PC-3 (cell line): ENCODE measurements at regions not wholly inside any gene's neighbourhood (a gene's known extent, or its start where the extent isn't known, plus 50 kb on each side); places are given as distances from the start of the nearest gene placed in this dataset.

ENCODE experiments used
- ATAC-seq: fragments of 200-7000 bp; cut with Tn5 transposase; 2 replicates; pipeline ENCODE4 v1.9.1; 2020; ENCODE audit warnings: mild to moderate bottlenecking, moderate library complexity
- BruUV-seq: library from RNA; stranded (reverse); fragments of 400-500 nt; replicated peaks from 2 replicates; lab custom pipeline; 2021; lab: Mats Ljungman, UMichigan
- CTCF ChIA-PET: fragments of 300-600 bp; sonication (Branson Sonifier 250); formaldehyde crosslinking; loops from one replicate; lab custom pipeline; 2022; ENCODE audit warnings: antibody characterized with exemption; lab: Charles Lee
- POLR2A ChIA-PET: fragments of 300-600 bp; sonication (Branson Sonifier 250); formaldehyde crosslinking; loops from one replicate; lab custom pipeline; 2022; ENCODE audit warnings: antibody characterized with exemption; ENCODE audit not compliant: unreplicated experiment; lab: Charles Lee
- DNase-seq: peaks from one replicate; pipeline ENCODE4 v3.0.0-alpha.2; 2015
- H2AFZ ChIP-seq: fragments of 300-600 bp; sonication (generic); 2 replicates; pipeline ENCODE4 v1.6.0; 2016; ENCODE audit warnings: antibody characterized with exemption, low read length
- H3F3A ChIP-seq: fragments of 300-600 bp; sonication (generic); one replicate; pipeline ENCODE4 v1.6.0; 2017; ENCODE audit warnings: antibody characterized with exemption, low read length, control low read depth, mild to moderate bottlenecking; ENCODE audit not compliant: unreplicated experiment
- H3K27ac ChIP-seq: fragments of 300-600 bp; sonication (generic); 2 replicates; pipeline ENCODE4 v1.5.1; 2016; ENCODE audit warnings: mild to moderate bottlenecking, low read length
- H3K27me3 ChIP-seq: fragments of 300-600 bp; sonication (generic); 2 replicates; pipeline ENCODE4 v1.6.1; 2016; ENCODE audit warnings: low read length, mixed read lengths
- H3K36me3 ChIP-seq: fragments of 300-600 bp; sonication (generic); 2 replicates; pipeline ENCODE4 v1.6.1; 2016; ENCODE audit warnings: low read depth, mixed run types, low read length, mixed read lengths
- H3K4me1 ChIP-seq: fragments of 300-600 bp; sonication (generic); 2 replicates; pipeline ENCODE4 v1.5.1; 2016; ENCODE audit warnings: low read length; ENCODE audit not compliant: insufficient read depth
- H3K4me2 ChIP-seq: fragments of 300-600 bp; sonication (generic); 2 replicates; pipeline ENCODE4 v1.6.0; 2016; ENCODE audit warnings: low read length
- H3K4me3 ChIP-seq: fragments of 300-600 bp; sonication (generic); 2 replicates; pipeline ENCODE4 v1.5.1; 2016; ENCODE audit warnings: mild to moderate bottlenecking, low read length, mixed read lengths
- H3K79me2 ChIP-seq: fragments of 300-600 bp; sonication (generic); 2 replicates; pipeline ENCODE4 v1.6.1; 2017; ENCODE audit warnings: low read length, mixed read lengths
- H3K9ac ChIP-seq: fragments of 300-600 bp; sonication (generic); 2 replicates; pipeline ENCODE4 v1.6.0; 2016; ENCODE audit warnings: mild to moderate bottlenecking, low read length
- H3K9me2 ChIP-seq: fragments of 300-600 bp; sonication (generic); replicated peaks from 2 replicates; pipeline ENCODE4 v1.6.1; 2016; ENCODE audit warnings: mixed run types, low read length, mixed read lengths
- H3K9me3 ChIP-seq: fragments of 300-600 bp; sonication (generic); 2 replicates; pipeline ENCODE4 v1.6.1; 2016; ENCODE audit warnings: low read length, mixed read lengths
- H4K20me1 ChIP-seq: fragments of 300-600 bp; sonication (generic); 2 replicates; pipeline ENCODE4 v1.6.1; 2016; ENCODE audit warnings: low read length, mixed read lengths
- CTCF ChIP-seq: fragments of 300-600 bp; sonication (generic); conservative IDR thresholded peaks from 2 replicates; pipeline ENCODE4 v1.5.1; 2017; ENCODE audit warnings: antibody characterized with exemption, low read depth, mild to moderate bottlenecking, low read length
- EZH2 ChIP-seq: fragments of 300-600 bp; sonication (generic); IDR thresholded peaks from one replicate; pipeline ENCODE4 v1.6.1; 2017; ENCODE audit warnings: antibody characterized with exemption, mild to moderate bottlenecking, low read length; ENCODE audit not compliant: unreplicated experiment
- EZH2phosphoT487 ChIP-seq: fragments of 300-600 bp; sonication (generic); IDR thresholded peaks from 2 replicates; pipeline ENCODE4 v1.6.1; 2018; ENCODE audit warnings: mild to moderate bottlenecking, antibody characterized with exemption, low read length, borderline replicate concordance
- intact Hi-C: fragments of 100-400 bp; cut with micrococcal nuclease; formaldehyde crosslinking; loops from 2 replicates; pipeline ENCODE4 v1.9.0; 2023

DNA sequence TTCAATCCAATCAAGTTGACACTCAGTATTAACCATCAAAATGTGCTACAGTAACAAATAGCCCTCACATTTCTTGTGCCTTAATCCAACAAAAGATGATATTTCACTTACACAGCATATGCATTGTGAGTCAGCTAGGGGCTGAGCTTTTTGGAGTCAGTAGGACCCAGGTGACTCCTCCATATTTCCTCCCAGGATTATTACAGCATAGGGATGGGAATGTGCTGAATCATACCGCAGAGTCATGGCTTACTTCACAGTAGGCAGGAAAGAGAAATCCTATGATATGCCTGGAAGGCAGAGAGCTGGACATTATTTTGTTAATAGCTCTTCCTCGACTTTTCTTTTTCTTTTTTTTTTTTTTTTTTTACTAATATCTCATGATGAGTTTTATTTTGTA lies 153.3 kb downstream of the TMEM182 start:
- no peaks in the 10 kb centered on the region for H3F3A ChIP-seq
- ATAC-seq (no peak), DNase-seq (peak; percentile 78)
- ChIA-PET POLR2A (interaction anchor here (0.6 kb wide), 1 partner anchor 28 kb away, joined by 5 read pairs; no protein-coding TSS in a partner anchor), CTCF (no interaction called here)
- no peak for TF ChIP-seq CTCF
- H3K9me2 ChIP-seq: no peaks in the 10 kb centered on the region
- no peak overlapping the region for H3K4me2 ChIP-seq
- H2AFZ ChIP-seq: no peak overlapping the region
- H3K27ac ChIP-seq: no peak overlapping the region
- BruUV-seq: no TSS peak
- intact Hi-C loops: no loop called here
- H3K36me3 ChIP-seq: no peaks in the 10 kb centered on the region
- H3K79me2 ChIP-seq: no peaks in the 10 kb centered on the region
- H3K9ac ChIP-seq: no peak overlapping the region
- no peaks in the 10 kb centered on the region for H3K4me1 ChIP-seq
- no peaks in the 10 kb centered on the region for H3K9me3 ChIP-seq
- H3K4me3 ChIP-seq: no peak overlapping the region
- 0 out of 2 replicates have a peak, but pooled peaks cover 3% of the 10 kb centered on the region for H3K27me3 ChIP-seq
- no peaks in the 10 kb centered on the region for H4K20me1 ChIP-seq

DNA sequence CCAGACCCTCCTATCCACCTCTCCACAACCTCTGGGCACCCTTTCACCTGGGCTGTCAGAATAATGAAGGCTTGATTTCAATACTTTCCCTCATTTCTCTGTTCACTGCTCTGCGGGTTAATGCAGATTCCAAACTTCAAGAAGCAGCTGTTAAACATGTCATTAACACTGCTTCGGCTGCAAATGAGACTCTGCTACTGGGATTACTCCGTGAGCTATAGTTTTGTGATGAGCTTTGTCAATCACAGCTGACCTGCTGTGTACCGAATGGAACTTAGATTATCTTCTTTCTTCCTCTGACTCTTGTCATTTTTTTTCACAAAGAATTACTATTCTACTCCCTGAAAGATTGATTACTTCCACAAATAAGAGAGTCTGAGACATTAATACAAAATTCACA lies 160.5 kb downstream of the TMEM182 start:
- Histone ChIP-seq H3K27me3 (peaks cover 57% of the 10 kb centered on the region), H3K9ac (no peak overlapping the region), H3K9me2 (0 out of 2 replicates have a peak, but pooled peaks cover 5% of the 10 kb centered on the region), H3K36me3 (no peaks in the 10 kb centered on the region), H3K27ac (no peak overlapping the region), H3K4me3 (no peak overlapping the region), H3K79me2 (no peaks in the 10 kb centered on the region), H3K4me1 (no peaks in the 10 kb centered on the region), H3F3A (no peaks in the 10 kb centered on the region), H4K20me1 (no peaks in the 10 kb centered on the region), H3K9me3 (no peaks in the 10 kb centered on the region), H3K4me2 (no peak overlapping the region), H2AFZ (no peak overlapping the region)
- CTCF ChIA-PET: no interaction called here
- TF ChIP-seq EZH2phosphoT487: no peak
- no peak for TF ChIP-seq CTCF
- no peak for TF ChIP-seq EZH2
- BruUV-seq: no TSS peak
- POLR2A ChIA-PET: no interaction called here
- no peak for ATAC-seq
- intact Hi-C loops: no loop called here
- DNase-seq: no peak

DNA sequence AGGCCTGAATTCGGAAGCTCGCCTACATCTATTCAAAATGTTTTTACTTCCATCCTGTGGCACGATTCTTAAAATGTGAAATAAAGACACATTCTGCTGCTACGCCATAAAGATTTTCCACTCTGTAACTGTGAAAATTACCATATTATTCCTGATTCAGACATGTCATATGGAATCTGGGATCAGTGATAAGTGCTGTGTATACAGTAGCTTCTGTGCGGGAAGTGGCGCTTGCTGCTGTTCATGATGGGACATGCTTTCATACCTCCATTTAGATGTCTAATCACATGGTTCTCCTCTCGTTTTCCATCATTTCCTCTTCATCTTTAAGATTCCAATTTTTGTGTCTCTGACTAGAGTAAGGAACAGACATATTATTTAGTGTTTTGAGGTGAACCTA lies 163.2 kb downstream of the TMEM182 start:
- H4K20me1 ChIP-seq: no peaks in the 10 kb centered on the region
- ATAC-seq: no peak
- H3K79me2 ChIP-seq: no peaks in the 10 kb centered on the region
- DNase-seq: no peak
- ChIA-PET CTCF (no interaction called here), POLR2A (no interaction called here)
- intact Hi-C loops: no loop called here
- H3K9ac ChIP-seq: no peak overlapping the region
- no TSS peak for BruUV-seq
- H3F3A ChIP-seq: no peaks in the 10 kb centered on the region
- H3K36me3 ChIP-seq: no peaks in the 10 kb centered on the region
- no peak overlapping the region for H3K4me3 ChIP-seq
- no peak overlapping the region for H2AFZ ChIP-seq
- H3K9me3 ChIP-seq: no peaks in the 10 kb centered on the region
- 0 out of 2 replicates have a peak, but pooled peaks cover 5% of the 10 kb centered on the region for H3K9me2 ChIP-seq
- H3K4me2 ChIP-seq: no peak overlapping the region
- H3K4me1 ChIP-seq: no peaks in the 10 kb centered on the region
- TF ChIP-seq CTCF: no peak
- no peak for TF ChIP-seq EZH2phosphoT487
- no peak for TF ChIP-seq EZH2
- no peak overlapping the region for H3K27ac ChIP-seq
- peaks cover 66% of the 10 kb centered on the region for H3K27me3 ChIP-seq
